Prostate gland (tissue), 2 donors: ENCODE measurements at regions not wholly inside any gene's neighbourhood (a gene's known extent, or its start where the extent isn't known, plus 50 kb on each side); places are given as distances from the start of the nearest gene placed in this dataset.

Experiments used
- DNase-seq: peaks from one replicate; pipeline ENCODE4 v3.0.0-alpha.2; 2019; ENCODE audit warnings: low spot score
- H3K27ac ChIP-seq, 2 donors: fragments of 200-600 bp; sonication (generic); 2 replicates each; pipeline ENCODE4 v1.5.1; 2017 to 2019
- H3K27me3 ChIP-seq: fragments of 200-600 bp; sonication (generic); replicated peaks from 2 replicates; pipeline ENCODE4 v1.5.1; 2019; ENCODE audit not compliant: insufficient read depth
- H3K36me3 ChIP-seq, 2 donors: fragments of 200-600 bp; sonication (generic); 1 replicate in 1 of 2; 2 replicates in 1 of 2; pipeline versions ENCODE4 v1.5.1 to v1.8.1; 2017 to 2019
- H3K4me1 ChIP-seq: fragments of 200-600 bp; sonication (generic); replicated peaks from 2 replicates; pipeline ENCODE4 v1.5.1; 2019
- H3K4me3 ChIP-seq, 2 donors: fragments of 200-600 bp; sonication (generic); 2 replicates each; pipeline ENCODE4 v1.5.1; 2017 to 2019
- H3K9me3 ChIP-seq: fragments of 200-600 bp; sonication (generic); 2 replicates; pipeline ENCODE4 v1.5.1; 2017
- CTCF ChIP-seq, 4 experiments: fragments of 200-600 bp in 2 of 4; fragments of 450-650 bp in 2 of 4; sonication (generic) in 2 of 4; IDR thresholded peaks; 1 replicate in 3 of 4; 2 replicates in 1 of 4; pipeline ENCODE4 v1.5.1; 2016 to 2019; ENCODE audit warnings: antibody characterized with exemption in 4 of 4, mild to moderate bottlenecking in 2 of 4, moderate library complexity in 2 of 4
- POLR2A ChIP-seq: fragments of 450-650 bp; IDR thresholded peaks from one replicate; pipeline ENCODE4 v1.6.1; 2016; ENCODE audit warnings: antibody characterized with exemption, mild to moderate bottlenecking
- POLR2AphosphoS5 ChIP-seq: sonication (generic); formaldehyde crosslinking; IDR thresholded peaks from one replicate; pipeline ENCODE4 v1.6.1; 2017; ENCODE audit warnings: antibody characterized with exemption
- WGBS: methylation state at CpG from one replicate; pipeline ENCODE4 v1.1.5; 2018; 5-methylcytosine and 5-hydroxymethylcytosine counted together
- intact Hi-C: fragments of 100-400 bp; cut with DNase I; formaldehyde crosslinking; loops from one replicate; pipeline ENCODE4 v1.14.2; 2022

GRCh38 chr18:40754477-40754876 is 1200.6 kb upstream of the PIK3C3 start:
- intact Hi-C loops = no loop called here
- Histone ChIP-seq H3K4me1 (no peaks in the 10 kb centered on the region), H3K27me3 (no peaks in the 10 kb centered on the region), H3K36me3 (no peaks in the 10 kb centered on the region), H3K9me3 (no peaks in the 10 kb centered on the region), H3K4me3 (no peak overlapping the region), H3K27ac (no peak overlapping the region)
- no peak for DNase-seq
- WGBS = 67% methylated on average over 1 of the region's 1 CpG
- TF ChIP-seq POLR2AphosphoS5 (no peak), POLR2A (no peak), CTCF (IDR thresholded peaks at IDR 0.05) (no peak)

DNA sequence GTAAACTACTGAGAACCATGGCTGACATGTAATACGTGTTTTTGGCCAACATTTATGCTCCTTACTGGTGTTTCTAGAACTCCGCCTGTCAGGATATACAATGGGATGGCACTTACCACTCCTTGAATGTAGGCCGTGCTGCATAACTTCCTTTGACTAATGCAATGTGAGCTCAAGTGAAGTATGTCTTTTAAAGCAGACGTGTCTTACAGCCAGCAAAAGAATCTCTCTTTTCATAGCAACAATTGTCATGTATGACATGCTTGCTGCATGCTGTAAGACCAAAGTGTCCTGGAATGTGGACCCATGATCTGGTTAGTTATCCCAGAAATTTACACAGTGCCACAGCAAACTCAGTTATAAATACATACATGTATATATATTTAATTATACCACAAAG is 1202.7 kb upstream of the PIK3C3 start:
- Histone ChIP-seq H3K36me3 (no peaks in the 10 kb centered on the region), H3K4me1 (no peaks in the 10 kb centered on the region), H3K27ac (no peak overlapping the region), H3K27me3 (no peaks in the 10 kb centered on the region), H3K4me3 (no peak overlapping the region), H3K9me3 (no peaks in the 10 kb centered on the region)
- intact Hi-C loops = no loop called here
- 83% methylated on average over 4 of the region's 4 CpGs for WGBS
- TF ChIP-seq POLR2A (no peak), CTCF (IDR thresholded peaks at IDR 0.05) (no peak), POLR2AphosphoS5 (no peak)
- no peak for DNase-seq

GRCh38 chr18:40751186-40751585 is 1203.8 kb upstream of the PIK3C3 start:
- WGBS = 65% methylated on average over 2 of the region's 2 CpGs
- Histone ChIP-seq H3K4me1 (no peaks in the 10 kb centered on the region), H3K27me3 (no peaks in the 10 kb centered on the region), H3K27ac (no peak overlapping the region), H3K4me3 (no peak overlapping the region), H3K9me3 (no peaks in the 10 kb centered on the region), H3K36me3 (no peaks in the 10 kb centered on the region)
- TF ChIP-seq POLR2AphosphoS5 (no peak), POLR2A (no peak), CTCF (IDR thresholded peaks at IDR 0.05) (no peak)
- intact Hi-C loops = no loop called here
- no peak for DNase-seq

DNA sequence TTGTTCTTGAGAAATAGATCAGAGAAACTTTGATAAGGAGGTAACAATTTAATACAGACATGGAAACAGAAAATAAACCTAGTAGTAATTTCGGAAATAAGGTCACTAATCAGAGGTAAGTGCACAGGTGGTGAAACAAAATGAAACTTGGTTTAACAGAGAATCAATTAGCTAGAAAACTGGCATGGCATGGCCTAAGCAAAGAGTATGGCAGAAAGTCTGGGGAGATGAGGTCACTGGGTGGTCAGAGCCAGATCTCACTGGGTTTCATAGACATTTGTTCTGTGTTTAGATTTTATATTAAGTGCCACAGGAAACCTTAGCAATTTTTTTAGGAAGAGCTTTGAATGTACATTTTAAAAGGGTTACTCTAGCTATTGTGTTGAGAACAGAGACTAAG is 1216.0 kb upstream of the PIK3C3 start:
- 87% methylated on average over 1 of the region's 1 CpG for WGBS
- Histone ChIP-seq H3K9me3 (no peaks in the 10 kb centered on the region), H3K4me3 (no peak overlapping the region), H3K27ac (no peak overlapping the region), H3K4me1 (no peaks in the 10 kb centered on the region), H3K36me3 (no peaks in the 10 kb centered on the region), H3K27me3 (no peaks in the 10 kb centered on the region)
- TF ChIP-seq POLR2A = no peak
- TF ChIP-seq POLR2AphosphoS5 = no peak
- no peak for TF ChIP-seq CTCF (IDR thresholded peaks at IDR 0.05)
- no peak for DNase-seq
- intact Hi-C loops = no loop called here

GRCh38 chr18:40738321-40738880 is 1216.6 kb upstream of the PIK3C3 start:
- no peak overlapping the region for H3K27ac ChIP-seq
- no peaks in the 10 kb centered on the region for H3K9me3 ChIP-seq
- DNase-seq = no peak
- WGBS = 74% methylated on average over 4 of the region's 4 CpGs
- H3K27me3 ChIP-seq = no peaks in the 10 kb centered on the region
- intact Hi-C loops = no loop called here
- H3K36me3 ChIP-seq = no peaks in the 10 kb centered on the region
- H3K4me3 ChIP-seq = no peak overlapping the region
- H3K4me1 ChIP-seq = no peaks in the 10 kb centered on the region
- no peak for TF ChIP-seq CTCF (IDR thresholded peaks at IDR 0.05)
- no peak for TF ChIP-seq POLR2A
- no peak for TF ChIP-seq POLR2AphosphoS5
